ENCODE measurements at regions not wholly inside any gene's neighbourhood (a gene's known extent, or its start where the extent isn't known, plus 50 kb on each side); places are given as distances from the start of the nearest gene placed in this dataset.

DNA sequence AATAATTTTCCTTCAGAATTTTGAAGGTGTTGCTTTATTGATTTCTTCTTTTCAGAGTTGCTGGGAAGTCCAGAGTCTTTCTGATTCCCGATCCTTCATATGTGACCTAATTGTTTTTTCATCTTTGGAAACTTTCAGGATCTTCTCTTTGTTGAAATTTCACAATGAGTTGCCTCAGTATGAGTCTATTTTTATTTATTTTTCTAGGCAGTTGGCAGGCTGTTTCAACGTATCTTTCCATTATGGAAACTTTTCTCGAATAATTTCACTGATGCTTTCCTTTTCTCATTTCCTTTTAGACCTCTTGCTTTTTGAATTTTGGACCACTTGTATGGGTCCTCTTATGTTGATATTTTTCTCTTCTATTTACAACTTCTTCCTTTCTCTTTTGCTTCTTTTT, 354.3 kb downstream of the TGFB2 start:
- TF ChIP-seq POLR2A (IDR thresholded peaks at IDR 0.05), result no peak
- TF ChIP-seq POLR2AphosphoS5 (IDR thresholded peaks at IDR 0.05), result no peak
- TF ChIP-seq EP300 (IDR thresholded peaks at IDR 0.05), result no peak
- TF ChIP-seq, protein P1, sequence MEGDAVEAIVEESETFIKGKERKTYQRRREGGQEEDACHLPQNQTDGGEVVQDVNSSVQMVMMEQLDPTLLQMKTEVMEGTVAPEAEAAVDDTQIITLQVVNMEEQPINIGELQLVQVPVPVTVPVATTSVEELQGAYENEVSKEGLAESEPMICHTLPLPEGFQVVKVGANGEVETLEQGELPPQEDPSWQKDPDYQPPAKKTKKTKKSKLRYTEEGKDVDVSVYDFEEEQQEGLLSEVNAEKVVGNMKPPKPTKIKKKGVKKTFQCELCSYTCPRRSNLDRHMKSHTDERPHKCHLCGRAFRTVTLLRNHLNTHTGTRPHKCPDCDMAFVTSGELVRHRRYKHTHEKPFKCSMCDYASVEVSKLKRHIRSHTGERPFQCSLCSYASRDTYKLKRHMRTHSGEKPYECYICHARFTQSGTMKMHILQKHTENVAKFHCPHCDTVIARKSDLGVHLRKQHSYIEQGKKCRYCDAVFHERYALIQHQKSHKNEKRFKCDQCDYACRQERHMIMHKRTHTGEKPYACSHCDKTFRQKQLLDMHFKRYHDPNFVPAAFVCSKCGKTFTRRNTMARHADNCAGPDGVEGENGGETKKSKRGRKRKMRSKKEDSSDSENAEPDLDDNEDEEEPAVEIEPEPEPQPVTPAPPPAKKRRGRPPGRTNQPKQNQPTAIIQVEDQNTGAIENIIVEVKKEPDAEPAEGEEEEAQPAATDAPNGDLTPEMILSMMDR (IDR thresholded peaks at IDR 0.05), result no peak
- Histone ChIP-seq H3K4me1 (peaks cover 0 to 9% (median 0%) of the 10 kb centered on the region in 4 donors), H3K27me3 (no peaks in the 10 kb centered on the region), H3K27ac (no peak overlapping the region), H3K4me3 (no peak overlapping the region), H3K36me3 (no peaks in the 10 kb centered on the region), H3K9me3 (no peaks in the 10 kb centered on the region)
- no peak for ATAC-seq (ENCODE audit: low FRiP score in 2 of 2)
- no peak for DNase-seq
- WGBS, 2 donors, result 71 to 73% methylated on average over 3 of the region's 3 CpGs

DNA sequence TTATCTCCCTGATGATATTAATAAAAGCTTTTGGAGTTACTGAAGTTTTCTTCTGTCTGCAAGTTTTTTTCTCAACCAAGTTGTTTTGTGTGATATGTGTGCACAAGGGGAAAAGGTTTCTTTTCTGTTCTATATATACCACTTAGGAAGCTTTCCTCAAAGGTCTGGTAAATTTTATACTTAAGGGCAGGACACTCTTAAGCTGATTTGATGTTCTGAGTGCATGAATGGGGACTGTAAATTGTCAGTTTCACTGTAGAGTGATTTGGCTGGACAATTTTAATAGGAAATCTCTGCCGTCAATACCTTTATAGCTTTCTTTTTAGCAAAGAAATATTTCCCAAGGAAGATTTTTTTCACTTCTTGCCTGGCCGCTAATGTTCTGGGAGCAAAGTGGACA, 354.7 kb downstream of the TGFB2 start:
- TF ChIP-seq, protein P1 (IDR thresholded peaks at IDR 0.05), result no peak
- no peak for TF ChIP-seq POLR2A (IDR thresholded peaks at IDR 0.05)
- TF ChIP-seq POLR2AphosphoS5 (IDR thresholded peaks at IDR 0.05), result no peak
- no peak for TF ChIP-seq EP300 (IDR thresholded peaks at IDR 0.05)
- H3K36me3 ChIP-seq, result no peaks in the 10 kb centered on the region
- H3K9me3 ChIP-seq, result no peaks in the 10 kb centered on the region
- H3K27me3 ChIP-seq, result no peaks in the 10 kb centered on the region
- ATAC-seq (ENCODE audit: low FRiP score in 2 of 2), result no peak
- H3K4me3 ChIP-seq, result no peak overlapping the region
- H3K4me1 ChIP-seq, result peaks cover 0 to 9% (median 0%) of the 10 kb centered on the region in 4 donors
- H3K27ac ChIP-seq, result no peak overlapping the region
- WGBS, 2 donors, result 80 to 89% methylated on average over 2 of the region's 2 CpGs
- DNase-seq, result no peak

DNA sequence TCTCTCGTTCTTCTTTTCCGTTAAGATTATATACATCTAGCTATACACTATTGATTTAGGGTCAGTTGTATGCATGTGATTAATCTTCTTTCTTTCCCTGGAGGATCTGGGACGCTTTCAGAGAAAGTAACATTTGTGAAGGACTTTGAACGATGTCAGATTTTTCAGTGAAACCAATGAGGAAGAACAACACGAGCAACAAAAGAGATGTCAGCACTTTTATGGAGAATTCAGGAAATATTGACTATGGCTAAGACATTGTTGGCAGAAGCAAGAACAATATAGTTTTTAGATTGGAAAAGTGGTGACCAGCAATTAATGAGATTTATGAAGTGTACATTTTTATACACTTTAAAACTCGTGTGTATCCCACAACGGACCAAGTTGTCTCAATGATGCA, 355.5 kb downstream of the TGFB2 start:
- TF ChIP-seq, protein P1 (IDR thresholded peaks at IDR 0.05), result no peak
- TF ChIP-seq EP300 (IDR thresholded peaks at IDR 0.05) (no peak), POLR2A (IDR thresholded peaks at IDR 0.05) (no peak), POLR2AphosphoS5 (IDR thresholded peaks at IDR 0.05) (no peak)

DNA sequence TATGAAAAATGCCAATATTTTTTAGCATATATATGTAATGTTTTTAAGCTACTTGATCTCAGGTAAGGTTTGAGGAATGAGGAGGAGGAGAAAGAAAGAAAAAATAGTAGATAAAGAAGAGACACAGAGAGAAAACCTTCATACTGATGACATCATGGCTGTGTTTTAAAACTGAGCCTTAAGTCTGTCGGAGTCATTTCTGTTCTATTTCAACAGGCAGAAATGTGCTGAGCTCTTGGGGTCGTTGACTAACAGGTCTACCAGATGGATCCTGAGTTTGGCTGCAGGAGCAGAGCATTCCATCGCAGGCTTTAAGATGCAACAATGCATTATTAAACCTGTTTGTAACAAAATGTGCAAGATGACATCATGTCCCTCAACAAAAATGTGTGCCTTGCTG, 356.0 kb downstream of the TGFB2 start:
- Histone ChIP-seq H3K27me3 (no peaks in the 10 kb centered on the region), H3K27ac (no peak overlapping the region), H3K4me3 (no peak overlapping the region), H3K9me3 (no peaks in the 10 kb centered on the region), H3K4me1 (peaks cover 0 to 10% (median 7%) of the 10 kb centered on the region in 4 donors), H3K36me3 (no peaks in the 10 kb centered on the region)
- no peak for DNase-seq
- no peak for TF ChIP-seq EP300 (IDR thresholded peaks at IDR 0.05)
- TF ChIP-seq, protein P1 (IDR thresholded peaks at IDR 0.05), result no peak
- no peak for TF ChIP-seq POLR2AphosphoS5 (IDR thresholded peaks at IDR 0.05)
- TF ChIP-seq POLR2A (IDR thresholded peaks at IDR 0.05), result no peak
- ATAC-seq (ENCODE audit: low FRiP score in 2 of 2), result no peak
- WGBS, 2 donors, result 80 to 85% methylated on average over 3 of the region's 3 CpGs

More for the DNA sequence above, 355.5 kb downstream of the TGFB2 start:
- no peaks in the 10 kb centered on the region for H3K27me3 ChIP-seq
- H3K4me1 ChIP-seq, result peaks cover 0 to 6% (median 3%) of the 10 kb centered on the region in 4 donors
- H3K4me3 ChIP-seq, result no peak overlapping the region
- H3K36me3 ChIP-seq, result no peaks in the 10 kb centered on the region
- DNase-seq (no peak), ATAC-seq (ENCODE audit: low FRiP score in 2 of 2) (no peak)
- H3K27ac ChIP-seq, result no peak overlapping the region
- 89 to 91% methylated on average over 7 of the region's 7 CpGs for WGBS, 2 donors
- no peaks in the 10 kb centered on the region for H3K9me3 ChIP-seq

DNA sequence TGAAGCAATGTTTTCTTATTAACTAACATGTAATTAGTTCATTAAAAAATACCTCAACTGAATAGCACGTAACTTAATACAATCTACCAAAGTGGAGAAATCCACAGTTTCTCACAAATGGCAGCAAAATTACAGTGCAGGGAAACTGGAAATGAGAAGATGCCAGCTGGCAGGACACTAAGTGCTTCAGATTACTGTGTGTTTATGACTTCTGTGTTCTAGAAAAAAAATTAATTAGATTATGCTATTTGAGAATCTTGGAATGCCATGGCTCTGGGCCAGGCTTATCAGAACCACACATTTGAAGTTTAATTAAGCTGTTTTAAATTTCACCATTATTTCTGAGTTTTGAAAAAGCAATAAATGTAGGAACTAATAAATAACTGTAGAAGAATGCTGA, 357.6 kb downstream of the TGFB2 start:
- WGBS, 2 donors, result 86 to 89% methylated on average over 1 of the region's 1 CpG
- no peaks in the 10 kb centered on the region for H3K27me3 ChIP-seq
- peaks cover 0 to 13% (median 9%) of the 10 kb centered on the region in 4 donors for H3K4me1 ChIP-seq
- H3K4me3 ChIP-seq, result no peak overlapping the region
- DNase-seq (no peak), ATAC-seq (ENCODE audit: low FRiP score in 2 of 2) (no peak)
- no peaks in the 10 kb centered on the region for H3K9me3 ChIP-seq
- H3K27ac ChIP-seq, result no peak overlapping the region
- TF ChIP-seq POLR2A (IDR thresholded peaks at IDR 0.05) (no peak), EP300 (IDR thresholded peaks at IDR 0.05) (no peak), POLR2AphosphoS5 (IDR thresholded peaks at IDR 0.05) (no peak)
- TF ChIP-seq, protein P1 (IDR thresholded peaks at IDR 0.05), result no peak
- H3K36me3 ChIP-seq, result no peaks in the 10 kb centered on the region

Measured in upper lobe of left lung (tissue), 6 donors.